NT2/D1 (cell line): ENCODE measurements at regions not wholly inside any gene's neighbourhood (a gene's known extent, or its start where the extent isn't known, plus 50 kb on each side); places are given as distances from the start of the nearest gene placed in this dataset.
A peak's percentile ranks its signal among the peaks of the same experiment; 100 is the strongest.
"Not testable (repeated sequence)": the region's sequence is repeated elsewhere in the genome, so short reads cannot be mapped to it uniquely, and the experiment has no call there.

Source experiments
- DNase-seq: peaks from one replicate; pipeline ENCODE4 v3.0.0-alpha.2; 2011; ENCODE audit warnings: low read depth, low spot score
- H3K27me3 ChIP-seq: 2 replicates; pipeline ENCODE4 v1.6.0; 2011; ENCODE audit warnings: mild to moderate bottlenecking; ENCODE audit not compliant: insufficient read length, insufficient read depth
- H3K36me3 ChIP-seq: 2 replicates; pipeline ENCODE4 v1.6.1; 2011; ENCODE audit warnings: mild to moderate bottlenecking, low read length, mixed read lengths; ENCODE audit not compliant: insufficient read depth, insufficient read length
- H3K4me1 ChIP-seq: 2 replicates; pipeline ENCODE4 v1.5.1; 2011; ENCODE audit not compliant: insufficient read depth, insufficient read length
- H3K4me3 ChIP-seq: 2 replicates; pipeline ENCODE4 v1.5.1; 2011; ENCODE audit warnings: low read depth; ENCODE audit not compliant: insufficient read length
- H3K9ac ChIP-seq: 2 replicates; pipeline ENCODE4 v1.6.0; 2011; ENCODE audit warnings: low read depth; ENCODE audit not compliant: insufficient read length
- H3K9me3 ChIP-seq: 2 replicates; pipeline ENCODE4 v1.5.1; 2011; ENCODE audit warnings: mild to moderate bottlenecking, low read length; ENCODE audit not compliant: insufficient read depth
- SUZ12 ChIP-seq: IDR thresholded peaks from 2 replicates; pipeline ENCODE4 v1.6.1; 2011; ENCODE audit not compliant: insufficient read length, insufficient read depth; ENCODE audit errors: extremely low read depth
- YY1 ChIP-seq: IDR thresholded peaks from 2 replicates; pipeline ENCODE4 v1.6.1; 2011; ENCODE audit not compliant: insufficient read length, insufficient read depth
- ZNF274 ChIP-seq: IDR thresholded peaks from 2 replicates; pipeline ENCODE4 v1.6.1; 2011; ENCODE audit warnings: mild to moderate bottlenecking, low read depth, low read length

DNA sequence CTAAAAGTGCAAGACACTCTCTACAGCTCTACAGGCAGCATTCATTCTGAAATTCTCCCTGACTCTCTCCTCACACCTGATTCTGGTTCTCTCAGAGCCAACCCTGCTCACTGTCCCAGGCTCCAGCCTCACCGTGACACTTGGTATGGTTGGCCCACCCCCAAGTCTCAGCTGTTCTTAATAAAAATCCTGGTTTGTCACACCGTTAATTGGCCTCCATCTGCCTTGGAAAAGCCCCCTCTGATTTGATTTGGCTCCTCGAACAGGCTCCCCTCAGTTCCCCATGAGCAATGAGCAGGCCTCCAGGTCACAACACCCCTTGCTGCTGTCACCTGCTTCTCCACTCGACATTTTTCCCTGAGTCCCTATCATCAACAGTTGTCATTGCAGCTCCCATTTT is 507.3 kb upstream of the AUTS2 start:
- no peak for TF ChIP-seq SUZ12
- TF ChIP-seq YY1 = no peak
- no peak for TF ChIP-seq ZNF274
- no peaks in the 10 kb centered on the region for H3K4me1 ChIP-seq
- DNase-seq = no peak
- H3K9me3 ChIP-seq = peaks cover 10% of the 10 kb centered on the region; the same call in 1 of the 2 replicates
- H3K36me3 ChIP-seq = no peaks in the 10 kb centered on the region
- no peaks in the 10 kb centered on the region for H3K27me3 ChIP-seq
- no peak overlapping the region for H3K4me3 ChIP-seq
- H3K9ac ChIP-seq = no peak overlapping the region

DNA sequence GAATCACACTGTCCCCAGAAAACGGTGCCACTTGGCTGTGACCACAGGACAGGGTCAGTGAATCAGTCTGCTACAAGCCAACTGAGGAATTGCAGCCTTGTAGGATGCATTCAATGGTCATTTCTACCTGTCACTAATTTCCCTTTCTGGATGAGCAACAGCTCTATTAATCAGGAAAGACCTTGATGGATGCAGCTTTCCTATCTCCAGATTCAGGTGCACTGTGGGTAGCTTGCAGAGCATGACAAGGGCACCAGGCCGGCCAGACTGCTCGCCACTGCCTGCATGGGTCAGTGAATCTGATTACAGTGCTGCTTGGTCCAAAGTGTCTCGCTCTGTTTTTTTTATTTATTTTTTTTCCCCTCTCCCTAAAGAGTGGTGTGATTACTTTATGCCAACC is 506.8 kb upstream of the AUTS2 start:
- no peak for DNase-seq
- Histone ChIP-seq H3K4me3 (no peak overlapping the region), H3K9ac (no peak overlapping the region), H3K9me3 (peaks cover 10% of the 10 kb centered on the region; the same call in 1 of the 2 replicates), H3K4me1 (no peaks in the 10 kb centered on the region), H3K36me3 (no peaks in the 10 kb centered on the region), H3K27me3 (no peaks in the 10 kb centered on the region)
- TF ChIP-seq SUZ12 (no peak), ZNF274 (no peak), YY1 (no peak)

DNA sequence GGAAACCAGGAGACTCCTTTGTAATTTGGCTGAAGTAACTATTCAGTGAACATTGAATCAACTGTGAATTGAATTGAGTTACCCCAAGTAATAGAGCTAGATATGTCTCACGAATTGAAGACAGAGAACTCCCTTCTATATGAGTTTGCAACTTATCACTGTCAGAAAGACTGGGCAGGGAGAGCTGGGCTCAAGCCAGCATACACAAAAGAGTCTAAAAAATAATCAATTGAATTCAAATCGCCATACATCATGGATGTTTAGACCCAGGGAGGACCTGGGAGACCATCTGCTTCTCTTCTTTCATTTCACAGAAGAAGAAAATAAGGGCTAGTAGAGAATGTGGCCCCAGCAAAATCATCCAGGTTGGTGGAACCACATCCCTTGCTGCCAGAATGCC is 503.1 kb upstream of the AUTS2 start:
- Histone ChIP-seq H3K4me1 (no peaks in the 10 kb centered on the region), H3K27me3 (no peaks in the 10 kb centered on the region), H3K9me3 (peaks cover 10% of the 10 kb centered on the region; the same call in 1 of the 2 replicates), H3K4me3 (no peak overlapping the region), H3K36me3 (no peaks in the 10 kb centered on the region), H3K9ac (no peak overlapping the region)
- TF ChIP-seq ZNF274 (no peak), SUZ12 (no peak), YY1 (no peak)
- DNase-seq = no peak

DNA sequence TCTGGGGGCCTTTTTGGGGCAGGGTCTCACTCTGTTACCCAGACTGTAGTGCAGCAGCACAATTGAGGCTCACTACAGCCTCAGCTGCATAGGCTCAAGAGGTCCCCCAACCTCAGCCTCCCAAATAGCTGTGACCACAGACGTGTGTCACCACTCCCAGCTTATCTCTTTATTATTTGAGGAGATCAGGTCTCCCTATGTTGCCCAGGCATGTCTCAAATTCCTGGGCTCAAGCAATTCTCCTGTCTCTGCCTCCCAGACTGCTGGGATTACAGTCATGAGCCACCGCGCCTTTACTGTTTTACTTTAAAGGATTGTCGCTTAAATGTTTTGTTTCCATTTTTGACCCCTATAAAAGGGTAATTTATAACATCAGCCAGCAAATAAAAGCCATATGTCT is 502.6 kb upstream of the AUTS2 start:
- Histone ChIP-seq H3K4me1 (no peaks in the 10 kb centered on the region), H3K4me3 (no peak overlapping the region), H3K9ac (no peak overlapping the region), H3K27me3 (no peaks in the 10 kb centered on the region), H3K9me3 (peaks cover 10% of the 10 kb centered on the region; the same call in 1 of the 2 replicates), H3K36me3 (no peaks in the 10 kb centered on the region)
- no peak for DNase-seq
- no peak for TF ChIP-seq SUZ12
- TF ChIP-seq YY1 = no peak

DNA sequence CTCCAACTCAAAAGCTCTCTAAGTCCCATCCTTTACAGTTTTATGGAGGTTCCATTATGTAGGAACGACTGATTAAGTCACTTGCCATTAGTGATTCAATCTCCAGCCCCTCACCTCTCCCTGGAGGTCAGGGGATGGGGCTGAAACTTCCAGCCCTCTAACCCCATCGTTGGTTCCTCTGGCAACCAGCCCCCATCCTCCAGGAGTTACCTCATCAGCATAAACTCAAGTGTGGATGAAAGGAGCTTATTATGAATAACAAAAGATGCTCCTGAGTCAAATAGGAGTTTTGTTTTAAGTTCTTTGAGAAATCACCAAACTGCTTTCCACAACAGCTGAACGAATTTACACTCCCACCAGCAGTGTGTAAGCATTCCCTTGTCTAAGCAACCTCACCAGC is 494.3 kb upstream of the AUTS2 start:
- peak; percentile 79 for DNase-seq
- Histone ChIP-seq H3K4me1 (peaks cover 4% of the 10 kb centered on the region), H3K9me3 (no peaks in the 10 kb centered on the region), H3K36me3 (no peaks in the 10 kb centered on the region), H3K9ac (no peak overlapping the region), H3K4me3 (no peak overlapping the region), H3K27me3 (no peaks in the 10 kb centered on the region)
- TF ChIP-seq SUZ12 = no peak
- no peak for TF ChIP-seq ZNF274
- TF ChIP-seq YY1 = no peak

DNA sequence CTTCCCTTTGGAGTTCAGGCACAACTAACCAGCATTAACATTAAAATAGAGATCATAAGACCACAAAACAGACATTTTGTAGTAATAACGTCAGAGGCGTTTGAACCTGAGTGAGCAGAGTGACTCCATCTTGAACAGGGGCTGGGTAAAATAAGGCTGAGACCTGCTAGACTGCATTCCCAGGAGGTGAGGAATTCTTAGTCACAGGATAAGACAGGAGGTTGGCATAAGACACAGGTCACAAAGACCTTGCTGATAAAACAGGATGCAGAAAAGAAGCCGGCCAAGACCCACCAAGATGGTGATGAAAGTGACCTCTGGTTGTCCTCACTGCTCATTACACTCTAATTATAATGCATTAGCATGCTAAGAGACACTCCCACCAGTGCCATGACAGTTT is 493.2 kb upstream of the AUTS2 start:
- Histone ChIP-seq H3K27me3 (no peaks in the 10 kb centered on the region), H3K9me3 (no peaks in the 10 kb centered on the region), H3K36me3 (no peaks in the 10 kb centered on the region), H3K4me1 (peaks cover 4% of the 10 kb centered on the region), H3K4me3 (no peak overlapping the region), H3K9ac (no peak overlapping the region)
- no peak for TF ChIP-seq YY1
- no peak for TF ChIP-seq ZNF274
- TF ChIP-seq SUZ12 = no peak
- no peak for DNase-seq

DNA sequence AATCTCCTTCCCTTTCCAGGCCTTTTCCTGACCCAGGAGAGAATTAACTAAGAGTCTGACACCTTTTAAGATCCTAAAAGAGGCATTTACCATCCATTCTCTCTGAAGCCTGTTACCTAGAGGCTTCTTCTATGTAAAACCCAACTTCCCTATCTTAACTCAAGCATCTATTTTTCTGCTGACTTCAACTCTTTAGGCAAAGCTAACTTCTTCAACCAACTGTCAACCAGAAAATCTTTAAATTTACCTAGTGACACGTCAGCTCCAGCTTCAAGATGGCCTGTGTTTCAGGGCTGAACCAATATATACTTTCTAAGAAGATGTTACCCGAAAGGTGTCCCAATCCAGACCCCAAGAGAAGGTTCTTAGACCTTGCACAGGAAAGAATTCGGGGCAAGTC is 492.3 kb upstream of the AUTS2 start:
- H3K4me1 ChIP-seq = peaks cover 4% of the 10 kb centered on the region
- no peak for DNase-seq
- no peak overlapping the region for H3K4me3 ChIP-seq
- H3K27me3 ChIP-seq = no peaks in the 10 kb centered on the region
- no peaks in the 10 kb centered on the region for H3K36me3 ChIP-seq
- TF ChIP-seq YY1 = no peak
- no peak for TF ChIP-seq ZNF274
- no peak for TF ChIP-seq SUZ12
- no peaks in the 10 kb centered on the region for H3K9me3 ChIP-seq
- H3K9ac ChIP-seq = no peak overlapping the region

DNA sequence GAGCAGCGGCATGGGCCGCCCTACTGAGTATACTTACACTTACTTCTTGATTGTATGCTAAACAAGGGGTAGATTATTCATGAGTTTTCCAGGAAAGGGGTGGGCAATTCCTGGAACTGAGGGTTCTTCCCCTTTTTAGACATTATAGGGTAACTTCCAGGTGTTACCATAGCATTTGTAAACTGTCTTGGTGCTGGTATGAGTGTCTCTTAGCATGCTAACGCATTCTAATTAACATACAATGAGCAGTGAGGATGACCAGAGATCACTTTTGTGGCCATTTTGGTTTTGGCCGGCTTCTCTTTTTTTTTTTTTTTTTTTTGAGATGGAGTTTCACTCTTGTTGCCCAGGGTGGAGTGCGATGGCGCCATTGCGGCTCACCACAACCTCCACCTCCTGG is 491.8 kb upstream of the AUTS2 start:
- not testable (repeated sequence) for H3K27me3 ChIP-seq, H3K36me3 ChIP-seq, DNase-seq, H3K4me1 ChIP-seq, H3K9ac ChIP-seq, H3K4me3 ChIP-seq, H3K9me3 ChIP-seq

DNA sequence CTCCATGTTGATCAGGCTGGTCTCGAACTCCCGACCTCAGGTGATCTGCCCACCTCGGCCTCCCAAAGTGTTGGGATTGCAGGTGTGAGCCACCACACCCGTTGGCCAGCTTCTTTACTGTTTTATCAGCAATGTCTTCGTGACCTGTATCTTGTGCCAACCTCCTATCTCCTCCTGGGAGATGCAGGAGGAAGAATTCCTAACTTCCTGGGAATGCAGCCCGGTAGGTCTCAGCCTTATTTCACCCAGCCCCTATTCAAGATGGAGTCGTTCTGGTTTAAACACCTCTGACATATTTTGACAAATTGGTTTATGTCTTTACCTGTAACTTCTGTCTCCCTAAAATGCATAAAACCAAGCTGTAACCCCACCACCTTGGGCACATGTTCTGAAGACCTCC is 491.3 kb upstream of the AUTS2 start:
- not testable (repeated sequence) for H3K36me3 ChIP-seq, DNase-seq, H3K4me3 ChIP-seq, H3K27me3 ChIP-seq, H3K9ac ChIP-seq, H3K9me3 ChIP-seq, H3K4me1 ChIP-seq
